A673 (cell line): ENCODE measurements at regions not wholly inside any gene's neighbourhood (a gene's known extent, or its start where the extent isn't known, plus 50 kb on each side); places are given as distances from the start of the nearest gene placed in this dataset.

Experiments used
- BruUV-seq: library from RNA; stranded (reverse); fragments of 400-500 nt; replicated peaks from 2 replicates; lab custom pipeline; 2021; lab: Mats Ljungman, UMichigan
- CTCF ChIA-PET: fragments of 300-600 bp; sonication (Branson Sonifier 250); formaldehyde crosslinking; loops from one replicate; lab custom pipeline; 2022; ENCODE audit warnings: antibody characterized with exemption; lab: Charles Lee
- POLR2A ChIA-PET: fragments of 300-600 bp; sonication (Branson Sonifier 250); formaldehyde crosslinking; loops from one replicate; lab custom pipeline; 2022; ENCODE audit warnings: antibody characterized with exemption; ENCODE audit not compliant: low non-redundant PET; lab: Charles Lee
- DNase-seq: peaks from one replicate; pipeline ENCODE4 v3.0.0-alpha.2; 2015; ENCODE audit warnings: low spot score
- H3K27ac ChIP-seq: fragments of 200-600 bp; sonication (generic); 2 replicates; pipeline ENCODE4 v1.5.1; 2016; ENCODE audit warnings: mixed run types, low read depth, mild to moderate bottlenecking, mixed read lengths, antibody characterized with exemption, low read length; ENCODE audit not compliant: poor library complexity, severe bottlenecking
- H3K27me3 ChIP-seq: fragments of 200-600 bp; sonication (generic); replicated peaks from 2 replicates; pipeline ENCODE4 v1.6.1; 2017; ENCODE audit warnings: mixed run types, low read depth, mild to moderate bottlenecking, mixed read lengths, antibody characterized with exemption, low read length; ENCODE audit not compliant: insufficient read depth, poor library complexity
- H3K36me3 ChIP-seq: fragments of 200-600 bp; sonication (generic); 2 replicates; pipeline ENCODE4 v1.6.1; 2016; ENCODE audit warnings: mixed run types, mild to moderate bottlenecking, mixed read lengths, antibody characterized with exemption, low read length; ENCODE audit not compliant: insufficient read depth, poor library complexity, severe bottlenecking
- H3K4me1 ChIP-seq: fragments of 200-600 bp; sonication (generic); 2 replicates; pipeline ENCODE4 v1.6.1; 2017; ENCODE audit warnings: mixed run types, mild to moderate bottlenecking, mixed read lengths, antibody characterized with exemption, low read length; ENCODE audit not compliant: insufficient read depth, poor library complexity, severe bottlenecking
- H3K4me3 ChIP-seq: fragments of 200-600 bp; sonication (generic); 2 replicates; pipeline ENCODE4 v1.5.1; 2016; ENCODE audit warnings: low read depth, mixed run types, mild to moderate bottlenecking, mixed read lengths, low read length; ENCODE audit not compliant: poor library complexity, severe bottlenecking
- H3K9me3 ChIP-seq: fragments of 200-600 bp; sonication (generic); 2 replicates; pipeline ENCODE4 v1.6.1; 2016; ENCODE audit warnings: mixed run types, low read depth, mild to moderate bottlenecking, mixed read lengths, antibody characterized with exemption, low read length; ENCODE audit not compliant: poor library complexity, severe bottlenecking
- CTCF ChIP-seq: fragments of 300-800, 200-600 bp; sonication (generic); conservative IDR thresholded peaks from 2 replicates; pipeline ENCODE4 v1.5.1; 2017; ENCODE audit warnings: low read depth, mild to moderate bottlenecking, antibody characterized with exemption, low read length, moderate library complexity, mixed read lengths
- EZH2 ChIP-seq: fragments of 200-600 bp; sonication (generic); IDR thresholded peaks from 2 replicates; pipeline ENCODE4 v1.6.1; 2017; ENCODE audit warnings: borderline replicate concordance, low read depth, mild to moderate bottlenecking, mixed read lengths, antibody characterized with exemption, low read length; ENCODE audit not compliant: poor library complexity, severe bottlenecking
- intact Hi-C: fragments of 100-400 bp; cut with micrococcal nuclease; formaldehyde crosslinking; loops from one replicate; pipeline ENCODE4 v1.10.0; 2022; ENCODE audit not compliant: unreplicated experiment

GRCh38 chr12:25694072-25694471, 141.0 kb upstream of the LMNTD1 start:
- DNase-seq, result no peak
- no peaks in the 10 kb centered on the region for H3K36me3 ChIP-seq
- BruUV-seq, result no TSS peak
- no peak overlapping the region for H3K4me3 ChIP-seq
- no peaks in the 10 kb centered on the region for H3K27me3 ChIP-seq
- POLR2A ChIA-PET, result no interaction called here
- TF ChIP-seq CTCF, result no peak
- no peak for TF ChIP-seq EZH2
- intact Hi-C loops, result no loop called here
- peaks cover 14% of the 10 kb centered on the region for H3K4me1 ChIP-seq
- CTCF ChIA-PET, result no interaction called here
- no peaks in the 10 kb centered on the region for H3K9me3 ChIP-seq
- no peak overlapping the region for H3K27ac ChIP-seq

- intact Hi-C loops, result no loop called here
Measured at GRCh38 chr12:25695574-25695973, 142.5 kb upstream of the LMNTD1 start.

GRCh38 chr12:25698772-25699171, 145.7 kb upstream of the LMNTD1 start:
- no peaks in the 10 kb centered on the region for H3K27me3 ChIP-seq
- TF ChIP-seq CTCF (no peak), EZH2 (no peak)
- no peak overlapping the region for H3K27ac ChIP-seq
- no peak for DNase-seq
- no peaks in the 10 kb centered on the region for H3K9me3 ChIP-seq
- ChIA-PET CTCF (no interaction called here), POLR2A (no interaction called here)
- no peaks in the 10 kb centered on the region for H3K4me1 ChIP-seq
- intact Hi-C loops, result no loop called here
- no peak overlapping the region for H3K4me3 ChIP-seq
- BruUV-seq, result no TSS peak
- no peaks in the 10 kb centered on the region for H3K36me3 ChIP-seq

More at GRCh38 chr12:25695574-25695973, 142.5 kb upstream of the LMNTD1 start:
- CTCF ChIA-PET, result no interaction called here
- POLR2A ChIA-PET, result no interaction called here
- no TSS peak for BruUV-seq
- Histone ChIP-seq H3K4me1 (peaks cover 2% of the 10 kb centered on the region), H3K4me3 (no peak overlapping the region), H3K36me3 (no peaks in the 10 kb centered on the region), H3K27ac (no peak overlapping the region), H3K27me3 (no peaks in the 10 kb centered on the region), H3K9me3 (no peaks in the 10 kb centered on the region)
- DNase-seq, result no peak
- TF ChIP-seq CTCF, result no peak
- TF ChIP-seq EZH2, result no peak
